ENCODE measurements at regions not wholly inside any gene's neighbourhood (a gene's known extent, or its start where the extent isn't known, plus 50 kb on each side); places are given as distances from the start of the nearest gene placed in this dataset.

DNA sequence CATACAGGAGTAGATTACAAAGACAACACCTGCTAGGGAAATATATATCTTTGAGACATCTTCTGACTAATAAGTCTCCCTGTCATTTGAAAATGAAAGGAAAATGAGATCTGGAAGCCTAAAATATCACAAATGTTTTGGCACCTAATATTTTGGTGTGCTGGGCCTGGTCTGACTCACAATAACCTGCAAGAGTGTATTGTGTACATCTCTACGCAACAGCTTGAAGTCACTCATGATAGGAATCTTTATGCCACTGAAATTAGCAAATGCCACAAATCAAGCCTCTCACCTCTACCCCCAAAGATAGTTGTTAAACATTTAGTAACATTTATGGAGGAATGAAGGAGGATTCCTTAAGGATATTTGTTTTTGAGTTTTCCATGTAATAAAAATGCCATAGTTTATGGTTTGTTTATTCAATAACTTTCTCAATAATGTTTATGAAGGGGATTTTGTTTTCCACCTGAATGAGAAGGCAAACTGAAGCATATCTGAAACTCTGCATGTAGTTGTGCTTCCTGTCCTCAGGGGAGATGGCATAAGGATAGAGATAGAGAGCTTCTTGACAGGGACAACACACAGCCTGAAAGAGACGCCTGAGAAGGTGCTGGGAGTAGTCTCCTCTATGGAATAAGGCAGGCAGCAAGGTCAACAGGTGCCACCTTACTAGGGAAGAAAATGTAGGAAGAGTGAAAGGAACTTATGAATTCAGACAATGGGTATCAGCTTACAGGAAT, 197.4 kb downstream of the AHR start:
- TF ChIP-seq, protein P1, sequence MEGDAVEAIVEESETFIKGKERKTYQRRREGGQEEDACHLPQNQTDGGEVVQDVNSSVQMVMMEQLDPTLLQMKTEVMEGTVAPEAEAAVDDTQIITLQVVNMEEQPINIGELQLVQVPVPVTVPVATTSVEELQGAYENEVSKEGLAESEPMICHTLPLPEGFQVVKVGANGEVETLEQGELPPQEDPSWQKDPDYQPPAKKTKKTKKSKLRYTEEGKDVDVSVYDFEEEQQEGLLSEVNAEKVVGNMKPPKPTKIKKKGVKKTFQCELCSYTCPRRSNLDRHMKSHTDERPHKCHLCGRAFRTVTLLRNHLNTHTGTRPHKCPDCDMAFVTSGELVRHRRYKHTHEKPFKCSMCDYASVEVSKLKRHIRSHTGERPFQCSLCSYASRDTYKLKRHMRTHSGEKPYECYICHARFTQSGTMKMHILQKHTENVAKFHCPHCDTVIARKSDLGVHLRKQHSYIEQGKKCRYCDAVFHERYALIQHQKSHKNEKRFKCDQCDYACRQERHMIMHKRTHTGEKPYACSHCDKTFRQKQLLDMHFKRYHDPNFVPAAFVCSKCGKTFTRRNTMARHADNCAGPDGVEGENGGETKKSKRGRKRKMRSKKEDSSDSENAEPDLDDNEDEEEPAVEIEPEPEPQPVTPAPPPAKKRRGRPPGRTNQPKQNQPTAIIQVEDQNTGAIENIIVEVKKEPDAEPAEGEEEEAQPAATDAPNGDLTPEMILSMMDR (IDR thresholded peaks at IDR 0.05; ENCODE audit: low read depth, low read length, poor library complexity, severe bottlenecking) = no peak
- no peak for TF ChIP-seq EZH2phosphoT487 (IDR thresholded peaks at IDR 0.05; ENCODE audit: borderline replicate concordance, low read length)

Data from DOHH2 (cell line).